Colonic mucosa (tissue), 4 donors: ENCODE measurements at regions not wholly inside any gene's neighbourhood (a gene's known extent, or its start where the extent isn't known, plus 50 kb on each side); places are given as distances from the start of the nearest gene placed in this dataset.

Experiments
- DNase-seq: peaks from one replicate; pipeline ENCODE4 v3.0.0-alpha.2; 2020
- H3K27ac ChIP-seq: fragments of 200-600 bp; one replicate; pipeline ENCODE4 v1.8.0; 2021
- H3K27me3 ChIP-seq: fragments of 200-600 bp; one replicate; pipeline ENCODE4 v1.8.0; 2021
- H3K36me3 ChIP-seq: fragments of 200-600 bp; one replicate; pipeline ENCODE4 v1.8.0; 2021
- H3K4me1 ChIP-seq: fragments of 200-600 bp; one replicate; pipeline ENCODE4 v1.8.0; 2021; ENCODE audit warnings: mild to moderate bottlenecking
- H3K4me3 ChIP-seq: fragments of 200-600 bp; one replicate; pipeline ENCODE4 v1.8.0; 2021
- H3K9ac ChIP-seq, 2 donors: one replicate each; pipeline ENCODE4 v1.7.0; 2013; ENCODE audit warnings: control low read depth in 2 of 2, low read depth in 2 of 2, low read length in 2 of 2
- H3K9me3 ChIP-seq: fragments of 200-600 bp; one replicate; pipeline ENCODE4 v1.8.0; 2021
- intact Hi-C: fragments of 100-400 bp; cut with DNase I; formaldehyde crosslinking; loops from one replicate; pipeline ENCODE4 v1.14.1; 2022
- TF ChIP-seq, protein P1 (sequence below): fragments of 200-600 bp; IDR thresholded peaks from one replicate; pipeline ENCODE4 v1.8.0; 2022; ENCODE audit warnings: antibody characterized with exemption, mild to moderate bottlenecking
- donor health status: healthy.
- donor health status: DM: no; HTN: no; CAD: no.
- donor health status: DM: no; HTN: no; CAD: no.

- H3K27ac ChIP-seq = no peak overlapping the region
- H3K4me1 ChIP-seq = no peaks in the 10 kb centered on the region
- H3K9ac ChIP-seq = no peak overlapping the region
- H3K9me3 ChIP-seq = no peaks in the 10 kb centered on the region
- TF ChIP-seq, protein P1, sequence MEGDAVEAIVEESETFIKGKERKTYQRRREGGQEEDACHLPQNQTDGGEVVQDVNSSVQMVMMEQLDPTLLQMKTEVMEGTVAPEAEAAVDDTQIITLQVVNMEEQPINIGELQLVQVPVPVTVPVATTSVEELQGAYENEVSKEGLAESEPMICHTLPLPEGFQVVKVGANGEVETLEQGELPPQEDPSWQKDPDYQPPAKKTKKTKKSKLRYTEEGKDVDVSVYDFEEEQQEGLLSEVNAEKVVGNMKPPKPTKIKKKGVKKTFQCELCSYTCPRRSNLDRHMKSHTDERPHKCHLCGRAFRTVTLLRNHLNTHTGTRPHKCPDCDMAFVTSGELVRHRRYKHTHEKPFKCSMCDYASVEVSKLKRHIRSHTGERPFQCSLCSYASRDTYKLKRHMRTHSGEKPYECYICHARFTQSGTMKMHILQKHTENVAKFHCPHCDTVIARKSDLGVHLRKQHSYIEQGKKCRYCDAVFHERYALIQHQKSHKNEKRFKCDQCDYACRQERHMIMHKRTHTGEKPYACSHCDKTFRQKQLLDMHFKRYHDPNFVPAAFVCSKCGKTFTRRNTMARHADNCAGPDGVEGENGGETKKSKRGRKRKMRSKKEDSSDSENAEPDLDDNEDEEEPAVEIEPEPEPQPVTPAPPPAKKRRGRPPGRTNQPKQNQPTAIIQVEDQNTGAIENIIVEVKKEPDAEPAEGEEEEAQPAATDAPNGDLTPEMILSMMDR = no peak
- DNase-seq = no peak
- no peak overlapping the region for H3K4me3 ChIP-seq
- intact Hi-C loops = no loop called here
- no peaks in the 10 kb centered on the region for H3K36me3 ChIP-seq
- H3K27me3 ChIP-seq = no peaks in the 10 kb centered on the region
Observed at GRCh38 chr22:26732284-26732683, 74.9 kb downstream of the MIAT start.

GRCh38 chr22:26734339-26735018, 77.1 kb downstream of the MIAT start:
- Histone ChIP-seq H3K4me1 (no peaks in the 10 kb centered on the region), H3K27me3 (no peaks in the 10 kb centered on the region), H3K36me3 (no peaks in the 10 kb centered on the region), H3K27ac (no peak overlapping the region), H3K9me3 (no peaks in the 10 kb centered on the region), H3K4me3 (no peak overlapping the region), H3K9ac (no peak overlapping the region)
- TF ChIP-seq, protein P1 = no peak
- DNase-seq = no peak
- intact Hi-C loops = no loop called here

GRCh38 chr22:26735019-26735409, 77.6 kb downstream of the MIAT start:
- H3K9me3 ChIP-seq = no peaks in the 10 kb centered on the region
- TF ChIP-seq, protein P1 = no peak
- H3K4me3 ChIP-seq = no peak overlapping the region
- no peaks in the 10 kb centered on the region for H3K4me1 ChIP-seq
- H3K9ac ChIP-seq = no peak overlapping the region
- no peaks in the 10 kb centered on the region for H3K27me3 ChIP-seq
- intact Hi-C loops = no loop called here
- no peaks in the 10 kb centered on the region for H3K36me3 ChIP-seq
- DNase-seq = no peak
- no peak overlapping the region for H3K27ac ChIP-seq

- TF ChIP-seq, protein P1 = no peak
- Histone ChIP-seq H3K9me3 (no peaks in the 10 kb centered on the region), H3K27ac (no peak overlapping the region), H3K27me3 (no peaks in the 10 kb centered on the region), H3K9ac (no peak overlapping the region), H3K36me3 (no peaks in the 10 kb centered on the region), H3K4me3 (no peak overlapping the region), H3K4me1 (no peaks in the 10 kb centered on the region)
- no peak for DNase-seq
- intact Hi-C loops = no loop called here
Observed at GRCh38 chr22:26737262-26737661, 79.9 kb downstream of the MIAT start.

DNA sequence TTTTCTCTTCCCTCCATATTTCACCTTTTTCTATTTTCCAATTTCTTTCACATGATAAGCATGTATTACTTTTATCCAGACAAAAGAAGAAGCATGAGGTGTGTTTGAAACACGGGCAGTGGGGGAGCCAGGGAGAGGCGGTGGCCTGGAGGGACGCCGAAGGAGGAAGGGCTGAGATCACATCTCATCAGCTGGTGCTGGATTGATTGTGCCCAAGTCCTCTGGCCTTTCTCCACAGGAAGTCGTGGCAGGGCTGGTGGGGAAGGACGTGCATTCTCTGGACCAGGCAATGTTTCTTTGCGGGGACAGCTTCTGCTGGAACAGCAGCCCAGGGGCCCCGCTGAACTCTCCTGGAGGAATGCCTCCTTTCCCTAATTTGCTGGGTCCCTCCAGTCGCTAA, 82.9 kb downstream of the MIAT start:
- intact Hi-C loops = no loop called here
- H3K9ac ChIP-seq = no peak overlapping the region
- no peaks in the 10 kb centered on the region for H3K27me3 ChIP-seq
- DNase-seq = no peak
- no peak overlapping the region for H3K27ac ChIP-seq
- H3K9me3 ChIP-seq = no peaks in the 10 kb centered on the region
- no peak overlapping the region for H3K4me3 ChIP-seq
- no peaks in the 10 kb centered on the region for H3K36me3 ChIP-seq
- TF ChIP-seq, protein P1 = no peak
- peaks cover 1% of the 10 kb centered on the region for H3K4me1 ChIP-seq
